ENCODE measurements at regions not wholly inside any gene's neighbourhood (a gene's known extent, or its start where the extent isn't known, plus 50 kb on each side); places are given as distances from the start of the nearest gene placed in this dataset.

GRCh38 chr1:5368201-5368600 is 624.0 kb downstream of the NPHP4 start:
- in situ Hi-C loops (cut with MboI; ENCODE audit: low pct_unique_long_range_greater_than_20kb, low sequenced_read_pairs): no loop called here
- DNase-seq: no peak

GRCh38 chr1:5367306-5367705 is 624.9 kb downstream of the NPHP4 start:
- in situ Hi-C loops (cut with MboI; ENCODE audit: low pct_unique_long_range_greater_than_20kb, low sequenced_read_pairs): no loop called here
- no peak for DNase-seq

- in situ Hi-C loops (cut with MboI; ENCODE audit: low pct_unique_long_range_greater_than_20kb, low sequenced_read_pairs): no loop called here
- DNase-seq: no peak
These were observed 626.5 kb downstream of the NPHP4 start for GRCh38 chr1:5365751-5366150.

- in situ Hi-C loops (cut with MboI; ENCODE audit: low pct_unique_long_range_greater_than_20kb, low sequenced_read_pairs): no loop called here
- DNase-seq: no peak
These were observed 627.6 kb downstream of the NPHP4 start for GRCh38 chr1:5364591-5364990.

- in situ Hi-C loops (cut with MboI; ENCODE audit: low pct_unique_long_range_greater_than_20kb, low sequenced_read_pairs): no loop called here
- no peak for DNase-seq
These were observed 637.5 kb downstream of the NPHP4 start for GRCh38 chr1:5354681-5355080.

GRCh38 chr1:5351366-5351765 is 640.9 kb downstream of the NPHP4 start:
- in situ Hi-C loops (cut with MboI; ENCODE audit: low pct_unique_long_range_greater_than_20kb, low sequenced_read_pairs): no loop called here
- no peak for DNase-seq

- DNase-seq: no peak
- in situ Hi-C loops (cut with MboI; ENCODE audit: low pct_unique_long_range_greater_than_20kb, low sequenced_read_pairs): no loop called here
These were observed 642.7 kb downstream of the NPHP4 start for GRCh38 chr1:5349526-5349925.

GRCh38 chr1:5348732-5349465 is 643.3 kb downstream of the NPHP4 start:
- in situ Hi-C loops (cut with MboI; ENCODE audit: low pct_unique_long_range_greater_than_20kb, low sequenced_read_pairs): no loop called here
- no peak for DNase-seq

GRCh38 chr1:5347726-5348125 is 644.5 kb downstream of the NPHP4 start:
- in situ Hi-C loops (cut with MboI; ENCODE audit: low pct_unique_long_range_greater_than_20kb, low sequenced_read_pairs): no loop called here
- DNase-seq: no peak

- DNase-seq: no peak
- in situ Hi-C loops (cut with MboI; ENCODE audit: low pct_unique_long_range_greater_than_20kb, low sequenced_read_pairs): no loop called here
These were observed 646.7 kb downstream of the NPHP4 start for GRCh38 chr1:5345556-5345955.

GRCh38 chr1:5343256-5344020 is 648.8 kb downstream of the NPHP4 start:
- no peak for DNase-seq
- in situ Hi-C loops (cut with MboI; ENCODE audit: low pct_unique_long_range_greater_than_20kb, low sequenced_read_pairs): no loop called here

GRCh38 chr1:5342830-5343229 is 649.4 kb downstream of the NPHP4 start:
- in situ Hi-C loops (cut with MboI; ENCODE audit: low pct_unique_long_range_greater_than_20kb, low sequenced_read_pairs): no loop called here
- no peak for DNase-seq

GRCh38 chr1:5342172-5342571 is 650.1 kb downstream of the NPHP4 start:
- in situ Hi-C loops (cut with MboI; ENCODE audit: low pct_unique_long_range_greater_than_20kb, low sequenced_read_pairs): no loop called here
- no peak for DNase-seq

- in situ Hi-C loops (cut with MboI; ENCODE audit: low pct_unique_long_range_greater_than_20kb, low sequenced_read_pairs): no loop called here
These were observed 650.8 kb downstream of the NPHP4 start for GRCh38 chr1:5341471-5341870.

GRCh38 chr1:5340560-5341130 is 651.6 kb downstream of the NPHP4 start:
- in situ Hi-C loops (cut with MboI; ENCODE audit: low pct_unique_long_range_greater_than_20kb, low sequenced_read_pairs): no loop called here
- DNase-seq: no peak

More at GRCh38 chr1:5341471-5341870, 650.8 kb downstream of the NPHP4 start:
- no peak for DNase-seq

GRCh38 chr1:5338466-5338865 is 653.8 kb downstream of the NPHP4 start:
- no peak for DNase-seq
- in situ Hi-C loops (cut with MboI; ENCODE audit: low pct_unique_long_range_greater_than_20kb, low sequenced_read_pairs): no loop called here

GRCh38 chr1:5333291-5333690 is 658.9 kb downstream of the NPHP4 start:
- DNase-seq: no peak
- in situ Hi-C loops (cut with MboI; ENCODE audit: low pct_unique_long_range_greater_than_20kb, low sequenced_read_pairs): no loop called here

GRCh38 chr1:5331101-5331500 is 661.1 kb downstream of the NPHP4 start:
- DNase-seq: no peak
- in situ Hi-C loops (cut with MboI; ENCODE audit: low pct_unique_long_range_greater_than_20kb, low sequenced_read_pairs): no loop called here

- in situ Hi-C loops (cut with MboI; ENCODE audit: low pct_unique_long_range_greater_than_20kb, low sequenced_read_pairs): no loop called here
- no peak for DNase-seq
These were observed 663.0 kb downstream of the NPHP4 start for GRCh38 chr1:5329068-5329739.

GRCh38 chr1:5324883-5325282 is 667.3 kb downstream of the NPHP4 start:
- no peak for DNase-seq

More at GRCh38 chr1:5324883-5325282, 667.3 kb downstream of the NPHP4 start:
- in situ Hi-C loops (cut with MboI; ENCODE audit: low pct_unique_long_range_greater_than_20kb, low sequenced_read_pairs): no loop called here

Data from KBM-7 (cell line).